ENCODE measurements at regions not wholly inside any gene's neighbourhood (a gene's known extent, or its start where the extent isn't known, plus 50 kb on each side); places are given as distances from the start of the nearest gene placed in this dataset.

- no peaks in the 10 kb centered on the region for H3K27me3 ChIP-seq (ENCODE audit: insufficient read depth, low read depth)
- TF ChIP-seq, protein P1, sequence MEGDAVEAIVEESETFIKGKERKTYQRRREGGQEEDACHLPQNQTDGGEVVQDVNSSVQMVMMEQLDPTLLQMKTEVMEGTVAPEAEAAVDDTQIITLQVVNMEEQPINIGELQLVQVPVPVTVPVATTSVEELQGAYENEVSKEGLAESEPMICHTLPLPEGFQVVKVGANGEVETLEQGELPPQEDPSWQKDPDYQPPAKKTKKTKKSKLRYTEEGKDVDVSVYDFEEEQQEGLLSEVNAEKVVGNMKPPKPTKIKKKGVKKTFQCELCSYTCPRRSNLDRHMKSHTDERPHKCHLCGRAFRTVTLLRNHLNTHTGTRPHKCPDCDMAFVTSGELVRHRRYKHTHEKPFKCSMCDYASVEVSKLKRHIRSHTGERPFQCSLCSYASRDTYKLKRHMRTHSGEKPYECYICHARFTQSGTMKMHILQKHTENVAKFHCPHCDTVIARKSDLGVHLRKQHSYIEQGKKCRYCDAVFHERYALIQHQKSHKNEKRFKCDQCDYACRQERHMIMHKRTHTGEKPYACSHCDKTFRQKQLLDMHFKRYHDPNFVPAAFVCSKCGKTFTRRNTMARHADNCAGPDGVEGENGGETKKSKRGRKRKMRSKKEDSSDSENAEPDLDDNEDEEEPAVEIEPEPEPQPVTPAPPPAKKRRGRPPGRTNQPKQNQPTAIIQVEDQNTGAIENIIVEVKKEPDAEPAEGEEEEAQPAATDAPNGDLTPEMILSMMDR (conservative IDR thresholded peaks at IDR 0.05; ENCODE audit: low read depth, low read length) = no peak
- no peak overlapping the region for H2AFZ ChIP-seq (ENCODE audit: low read depth)
- H3K9ac ChIP-seq = no peak overlapping the region
- no peak overlapping the region for H3K4me2 ChIP-seq
- H4K20me1 ChIP-seq (ENCODE audit: insufficient read depth) = no peaks in the 10 kb centered on the region
- no peaks in the 10 kb centered on the region for H3K4me1 ChIP-seq (ENCODE audit: low read depth, poor library complexity, severe bottlenecking)
- H3K27ac ChIP-seq = no peak overlapping the region
- no peaks in the 10 kb centered on the region for H3K36me3 ChIP-seq (ENCODE audit: insufficient read depth)
- H3K4me3 ChIP-seq (IDR thresholded peaks at IDR 0.05; ENCODE audit: insufficient read depth, low read depth, low read length) = no peak overlapping the region
- H3K79me2 ChIP-seq (ENCODE audit: insufficient read depth, low read depth) = no peaks in the 10 kb centered on the region
Observed at GRCh38 chr12:13576935-13577500, 380.5 kb downstream of the EMP1 start.

DNA sequence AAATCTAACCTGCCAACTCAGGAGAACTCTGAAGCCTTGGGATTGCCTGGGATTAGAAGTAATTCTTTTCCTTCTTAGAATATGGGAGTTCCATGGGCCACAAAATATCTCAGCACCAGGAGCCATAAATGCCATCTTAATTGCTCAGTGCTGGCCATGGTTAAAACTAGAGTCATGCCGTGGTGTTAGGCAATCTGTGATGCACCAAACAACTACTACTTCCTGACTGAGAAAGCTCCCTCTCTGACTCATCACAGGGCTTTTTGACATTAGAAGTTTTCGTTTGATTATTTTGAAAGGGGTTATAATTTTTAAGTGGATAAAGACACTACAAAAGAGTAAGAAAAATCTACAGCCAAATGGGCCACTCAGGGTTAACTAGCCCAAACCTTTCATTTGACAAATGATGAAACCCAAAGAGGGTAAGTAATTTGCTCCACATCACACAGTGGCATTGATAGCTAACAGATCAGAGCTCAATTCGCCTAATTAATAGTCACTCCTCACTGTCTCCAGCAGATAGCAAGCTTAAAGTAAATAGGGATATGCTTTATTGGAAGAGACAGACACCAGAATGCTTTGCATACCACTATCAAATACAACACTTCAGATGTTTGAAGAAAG is 377.3 kb downstream of the EMP1 start:
- H3K36me3 ChIP-seq (ENCODE audit: insufficient read depth) = no peaks in the 10 kb centered on the region
- TF ChIP-seq, protein P1 (conservative IDR thresholded peaks at IDR 0.05; ENCODE audit: low read depth, low read length) = no peak
- no peak overlapping the region for H2AFZ ChIP-seq (ENCODE audit: low read depth)
- no peak overlapping the region for H3K4me2 ChIP-seq
- no peak overlapping the region for H3K9ac ChIP-seq
- no peaks in the 10 kb centered on the region for H4K20me1 ChIP-seq (ENCODE audit: insufficient read depth)
- H3K4me1 ChIP-seq (ENCODE audit: low read depth, poor library complexity, severe bottlenecking) = no peaks in the 10 kb centered on the region
- no peak overlapping the region for H3K4me3 ChIP-seq (IDR thresholded peaks at IDR 0.05; ENCODE audit: insufficient read depth, low read depth, low read length)
- H3K79me2 ChIP-seq (ENCODE audit: insufficient read depth, low read depth) = no peaks in the 10 kb centered on the region
- no peaks in the 10 kb centered on the region for H3K27me3 ChIP-seq (ENCODE audit: insufficient read depth, low read depth)
- no peak overlapping the region for H3K27ac ChIP-seq

GRCh38 chr12:13571035-13571434 is 374.5 kb downstream of the EMP1 start:
- no peak overlapping the region for H3K27ac ChIP-seq
- H3K9ac ChIP-seq = no peak overlapping the region
- TF ChIP-seq, protein P1 (conservative IDR thresholded peaks at IDR 0.05; ENCODE audit: low read depth, low read length) = no peak

DNA sequence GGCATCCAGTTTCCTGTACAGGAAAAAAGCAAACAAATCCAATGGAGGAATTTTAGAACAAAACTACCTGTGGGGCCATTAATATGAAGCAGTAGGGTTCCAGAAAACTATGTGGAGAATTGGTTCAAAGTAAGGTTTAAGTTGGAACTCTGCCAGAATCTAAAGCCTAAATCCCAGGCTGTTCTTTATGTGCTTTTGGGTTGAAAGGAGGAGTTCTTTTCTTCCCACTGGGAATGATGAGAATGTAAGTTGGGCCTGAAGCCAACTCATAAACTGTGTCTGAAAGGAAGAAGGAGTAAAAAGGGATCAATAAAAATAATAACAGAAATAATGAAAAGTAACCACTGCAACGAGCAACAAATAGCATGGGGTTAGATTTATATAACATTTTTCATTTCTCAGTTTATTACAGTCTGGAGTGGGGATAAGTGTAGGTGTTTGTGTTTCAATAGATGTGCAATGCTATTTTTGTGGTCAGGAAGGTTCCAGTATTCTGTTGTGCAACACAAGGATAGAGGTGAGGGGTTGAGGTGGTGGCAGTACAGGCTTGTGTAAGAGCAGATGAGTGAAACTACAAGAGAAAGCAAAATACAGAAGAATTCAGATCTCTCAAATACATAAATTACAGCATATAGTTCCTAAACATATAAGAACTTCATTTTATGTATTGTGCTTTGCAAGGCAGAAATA is 373.6 kb downstream of the EMP1 start:
- Histone ChIP-seq H3K4me1 (ENCODE audit: low read depth, poor library complexity, severe bottlenecking) (no peaks in the 10 kb centered on the region), H3K27ac (no peak overlapping the region), H2AFZ (ENCODE audit: low read depth) (no peak overlapping the region), H3K9ac (no peak overlapping the region), H3K4me3 (IDR thresholded peaks at IDR 0.05; ENCODE audit: insufficient read depth, low read depth, low read length) (no peak overlapping the region), H3K36me3 (ENCODE audit: insufficient read depth) (no peaks in the 10 kb centered on the region), H4K20me1 (ENCODE audit: insufficient read depth) (no peaks in the 10 kb centered on the region), H3K79me2 (ENCODE audit: insufficient read depth, low read depth) (no peaks in the 10 kb centered on the region), H3K4me2 (no peak overlapping the region), H3K27me3 (ENCODE audit: insufficient read depth, low read depth) (no peaks in the 10 kb centered on the region)
- TF ChIP-seq, protein P1 (conservative IDR thresholded peaks at IDR 0.05; ENCODE audit: low read depth, low read length) = no peak

More at GRCh38 chr12:13571035-13571434, 374.5 kb downstream of the EMP1 start:
- Histone ChIP-seq H3K36me3 (ENCODE audit: insufficient read depth) (no peaks in the 10 kb centered on the region), H2AFZ (ENCODE audit: low read depth) (no peak overlapping the region), H4K20me1 (ENCODE audit: insufficient read depth) (no peaks in the 10 kb centered on the region), H3K4me3 (IDR thresholded peaks at IDR 0.05; ENCODE audit: insufficient read depth, low read depth, low read length) (no peak overlapping the region), H3K27me3 (ENCODE audit: insufficient read depth, low read depth) (no peaks in the 10 kb centered on the region), H3K4me1 (ENCODE audit: low read depth, poor library complexity, severe bottlenecking) (no peaks in the 10 kb centered on the region), H3K4me2 (no peak overlapping the region), H3K79me2 (ENCODE audit: insufficient read depth, low read depth) (no peaks in the 10 kb centered on the region)
